ENCODE measurements at regions not wholly inside any gene's neighbourhood (a gene's known extent, or its start where the extent isn't known, plus 50 kb on each side); places are given as distances from the start of the nearest gene placed in this dataset.

GRCh38 chr16:75899163-75899562 is 172.9 kb upstream of the CPHXL start:
- intact Hi-C loops (cut with micrococcal nuclease; ENCODE audit: unreplicated experiment): no loop called here
- no peaks in the 10 kb centered on the region for H3K4me1 ChIP-seq (ENCODE audit: insufficient read depth, low read length)
- no peak overlapping the region for H2AFZ ChIP-seq (ENCODE audit: low read length)
- no peak for FAIRE-seq
- no peaks in the 10 kb centered on the region for H3K9me3 ChIP-seq (ENCODE audit: low read length)
- ATAC-seq: no peak
- H3K4me2 ChIP-seq (ENCODE audit: low read depth, low read length): no peak overlapping the region
- H3K4me3 ChIP-seq (replicated peaks in 1 of 3; ENCODE audit: insufficient read depth in 1 of 3, low read depth in 2 of 3, low read length in 3 of 3): no peak overlapping the region
- in situ Hi-C loops (cut with HindIII; ENCODE audit: extremely low pct_ligation_motif_present, low pct_unique_long_range_greater_than_20kb): no loop called here
- no peaks in the 10 kb centered on the region for H3K36me3 ChIP-seq (replicated peaks in 1 of 2; ENCODE audit: control insufficient read depth in 1 of 2, insufficient read depth in 2 of 2, low read length in 2 of 2)
- DNase-seq (ENCODE audit: low spot score): no peak
- H3K27ac ChIP-seq (ENCODE audit: extremely low read length, insufficient read depth, low read length): no peak overlapping the region
- no peaks in the 10 kb centered on the region for H3K27me3 ChIP-seq (ENCODE audit: control insufficient read depth in 1 of 2, insufficient read depth in 2 of 2, low read length in 2 of 2)
- no peaks in the 10 kb centered on the region for H4K20me1 ChIP-seq (ENCODE audit: insufficient read depth, low read length)
- WGBS (ENCODE audit: low lambda C conversion rate): 3% methylated on average over 3 of the region's 3 CpGs
- BruUV-seq (replicated peaks): no TSS peak
- no peaks in the 10 kb centered on the region for H3K79me2 ChIP-seq (ENCODE audit: insufficient read depth, low read length)
- ChIA-PET POLR2A (no interaction called here), CTCF (ENCODE audit: low intra/inter-chr PET ratio, low total read pairs) (no interaction called here)
- no peak overlapping the region for H3K9ac ChIP-seq (ENCODE audit: insufficient read depth, low read depth, low read length)
- TF ChIP-seq ZNF510 (CRISPR knock-in tag; IDR thresholded peaks at IDR 0.05; ENCODE audit: low read depth) (no peak), ZNF704 (CRISPR knock-in tag; IDR thresholded peaks at IDR 0.05; ENCODE audit: borderline replicate concordance) (no peak), ZNF501 (CRISPR knock-in tag; IDR thresholded peaks at IDR 0.05) (no peak), JUN (CRISPR knock-in tag; IDR thresholded peaks at IDR 0.05) (no peak), CTCF (CRISPR knock-in tag; IDR thresholded peaks at IDR 0.05) (no peak), POLR2AphosphoS2 (IDR thresholded peaks at IDR 0.05; ENCODE audit: low read depth, low read length) (no peak), PRDM4 (CRISPR knock-in tag; IDR thresholded peaks at IDR 0.05; ENCODE audit: borderline replicate concordance) (no peak), ZNF841 (CRISPR knock-in tag; IDR thresholded peaks at IDR 0.05; ENCODE audit: borderline replicate concordance) (no peak), ARID5B (CRISPR knock-in tag; IDR thresholded peaks at IDR 0.05) (no peak), DMAP1 (CRISPR knock-in tag; IDR thresholded peaks at IDR 0.05) (no peak), ZBTB49 (CRISPR knock-in tag; IDR thresholded peaks at IDR 0.05; ENCODE audit: borderline replicate concordance) (no peak), ZNF275 (CRISPR knock-in tag; IDR thresholded peaks at IDR 0.05; ENCODE audit: borderline replicate concordance) (no peak)

Data from HepG2 (cell line).